Amniotic epithelial cell (primary cell): ENCODE measurements at regions not wholly inside any gene's neighbourhood (a gene's known extent, or its start where the extent isn't known, plus 50 kb on each side); places are given as distances from the start of the nearest gene placed in this dataset.
A peak's percentile ranks its signal among the peaks of the same experiment; 100 is the strongest.

Source experiments
- DNase-seq: peaks from one replicate; pipeline ENCODE4 v3.0.0-alpha.2; 2010; ENCODE audit warnings: low read depth

DNA sequence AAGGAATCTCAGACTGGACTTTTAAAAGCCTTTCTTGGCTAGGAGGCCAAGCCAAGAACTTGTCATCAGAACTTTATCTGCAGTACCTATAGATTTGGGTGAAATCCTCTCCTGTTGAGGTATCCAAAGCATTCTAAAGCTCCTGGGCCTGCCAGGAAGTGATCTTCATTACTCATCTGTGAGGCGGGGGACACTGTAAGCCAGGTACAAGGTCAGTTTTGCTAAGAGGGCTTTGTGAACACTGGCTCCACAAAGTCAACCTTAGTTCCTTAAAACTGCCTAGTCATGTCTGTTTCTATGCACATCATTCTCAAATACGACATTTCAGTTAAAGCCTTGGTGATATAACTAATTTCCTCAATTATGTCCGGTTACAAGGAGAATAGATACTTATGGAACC lies 236.7 kb downstream of the PIK3R1 start:
- DNase-seq: no peak

DNA sequence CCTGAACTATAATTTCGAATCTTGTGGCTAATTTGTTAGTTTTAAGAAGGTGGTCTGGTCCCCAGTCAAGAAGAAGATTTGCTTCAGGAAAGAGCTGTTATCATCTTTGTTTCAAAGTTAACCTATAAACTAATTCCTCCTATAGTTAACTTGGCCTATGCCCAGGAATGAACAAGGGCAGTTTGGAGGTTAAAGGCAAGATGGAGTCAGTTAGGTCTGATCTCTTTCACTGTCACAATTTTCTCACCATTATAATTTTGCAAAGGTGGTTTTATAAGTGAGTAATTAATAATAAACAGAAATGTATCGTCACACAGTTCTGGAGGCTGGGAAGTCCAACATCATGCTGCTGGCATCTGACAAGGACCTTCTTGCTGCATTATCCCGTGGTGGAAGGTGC lies 238.6 kb downstream of the PIK3R1 start:
- no peak for DNase-seq

DNA sequence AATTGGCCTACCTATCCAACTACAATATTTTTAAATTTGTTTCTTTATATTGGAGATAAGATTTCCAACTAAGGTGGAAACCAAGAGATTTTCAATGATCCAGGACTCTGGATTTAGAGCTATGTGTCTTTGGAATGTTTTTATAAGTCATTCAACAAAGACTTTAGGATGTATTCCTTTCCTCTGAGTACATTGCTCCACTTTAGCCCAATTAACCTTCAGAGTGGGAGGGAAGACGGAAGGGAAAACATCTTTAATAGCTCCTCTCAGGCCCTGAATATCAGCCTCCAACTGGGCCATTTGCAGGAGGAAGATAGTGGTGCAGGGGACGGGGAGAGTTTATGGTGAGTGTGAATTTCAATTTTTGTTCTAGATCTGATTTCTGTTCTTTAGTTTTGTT lies 239.2 kb downstream of the PIK3R1 start:
- no peak for DNase-seq

GRCh38 chr5:68455216-68455615 lies 239.7 kb downstream of the PIK3R1 start:
- DNase-seq: no peak

DNA sequence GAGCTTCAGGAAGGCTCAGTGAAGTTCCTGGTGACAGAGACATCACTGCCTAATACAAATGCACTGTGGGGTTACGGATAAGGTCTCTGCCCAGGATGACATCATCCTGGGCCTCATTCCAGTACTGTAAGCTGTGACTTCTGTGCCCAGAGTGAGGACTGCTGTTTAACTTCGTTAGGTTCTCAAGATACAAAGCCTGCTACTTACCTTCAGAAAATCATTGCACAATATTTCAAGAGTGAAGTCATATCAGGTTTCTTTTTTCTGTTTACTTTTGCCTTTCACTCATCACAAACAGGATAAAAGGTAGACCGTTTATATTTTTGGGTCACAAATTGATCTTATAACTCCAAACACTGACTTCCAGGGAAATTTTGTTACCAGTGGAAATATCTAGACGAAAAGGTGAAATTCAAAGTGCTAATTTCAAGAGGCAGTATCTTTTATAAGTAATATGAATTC lies 241.2 kb downstream of the PIK3R1 start:
- peak; percentile 56 for DNase-seq

GRCh38 chr5:68457285-68457684 lies 241.7 kb downstream of the PIK3R1 start:
- DNase-seq: no peak

GRCh38 chr5:68458416-68459021 lies 243.0 kb downstream of the PIK3R1 start:
- no peak for DNase-seq

DNA sequence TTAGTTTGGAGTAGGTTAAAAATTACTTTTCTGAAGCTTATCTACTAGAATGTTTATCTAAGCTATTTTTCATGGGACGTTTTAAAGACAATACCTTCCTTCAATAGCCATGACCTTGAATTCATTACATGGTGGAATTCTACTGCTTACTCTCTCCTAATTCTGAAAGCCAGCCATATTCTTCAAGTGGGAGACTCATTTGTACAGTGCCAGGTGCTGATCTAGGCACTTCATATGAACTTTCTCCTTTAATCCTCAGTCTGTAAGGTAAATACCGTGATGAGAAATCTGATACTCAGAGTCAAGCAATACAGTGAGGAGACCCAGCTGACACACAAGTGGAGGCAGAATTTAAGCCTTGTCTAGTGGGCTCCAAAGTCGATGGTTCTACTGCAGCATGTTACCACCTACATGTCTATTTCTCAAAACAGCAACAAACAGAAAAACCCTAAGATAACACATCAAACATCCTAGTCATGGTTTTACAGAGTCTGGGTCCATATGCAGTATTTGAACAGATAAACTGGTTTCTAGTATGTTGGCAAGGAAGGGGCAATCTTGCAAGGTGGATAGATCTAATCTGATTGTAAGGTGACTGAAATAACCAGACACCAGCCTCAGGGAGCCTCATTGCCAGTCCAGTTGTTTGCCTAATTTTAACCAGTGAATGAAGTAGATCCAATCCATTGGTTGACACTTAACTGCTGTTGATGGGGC lies 243.7 kb downstream of the PIK3R1 start:
- no peak for DNase-seq

DNA sequence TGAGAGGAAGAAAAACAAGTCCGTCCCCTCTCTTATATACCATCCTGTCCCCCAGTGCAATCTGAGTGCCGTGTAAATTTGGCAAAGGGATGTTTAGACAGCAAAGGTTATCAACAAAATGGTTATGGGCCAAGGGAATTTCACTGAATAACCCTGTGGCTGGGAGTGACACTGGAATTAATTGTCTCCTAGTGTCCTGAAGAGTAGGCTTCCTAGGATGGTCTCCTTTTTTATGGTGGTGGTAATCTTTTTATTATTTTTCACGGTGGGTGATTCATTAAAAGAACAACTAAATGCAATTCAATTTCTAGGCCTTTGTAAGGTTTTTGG lies 244.2 kb downstream of the PIK3R1 start:
- no peak for DNase-seq

DNA sequence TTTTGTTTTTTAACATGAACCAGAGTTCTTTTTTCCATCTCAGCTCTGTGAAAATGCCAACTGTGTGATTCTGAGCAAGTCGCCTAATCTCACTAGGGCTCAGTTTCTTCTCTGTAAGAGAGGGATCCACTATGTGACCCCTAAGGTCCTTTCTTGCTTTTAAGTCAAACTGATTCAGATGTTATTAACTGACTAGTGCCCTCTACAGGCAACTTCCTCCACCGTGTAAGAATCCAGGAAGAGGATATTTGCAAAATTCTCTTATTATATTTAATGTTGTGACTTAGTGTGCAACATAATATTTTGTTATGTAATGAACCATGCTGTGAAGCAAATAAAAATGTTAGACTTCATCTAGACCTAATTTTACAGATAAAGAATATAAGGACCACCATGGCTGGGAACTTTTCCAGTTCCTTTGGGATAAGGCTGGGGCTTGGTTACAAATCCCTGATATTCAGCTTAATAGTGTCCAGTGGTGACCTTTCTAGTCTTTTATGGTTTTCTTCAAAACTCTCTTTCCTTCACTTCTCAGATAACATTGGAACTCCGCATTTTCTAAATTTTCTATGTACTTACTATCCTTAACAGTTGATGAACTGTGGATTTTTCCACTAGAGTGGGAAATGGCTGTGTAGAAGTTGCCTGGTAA lies 244.7 kb downstream of the PIK3R1 start:
- peak; percentile 69 for DNase-seq

- DNase-seq: no peak
These were observed 248.1 kb downstream of the PIK3R1 start for GRCh38 chr5:68463606-68464005.

GRCh38 chr5:68464424-68464823 lies 248.9 kb downstream of the PIK3R1 start:
- peak; percentile 69 for DNase-seq

DNA sequence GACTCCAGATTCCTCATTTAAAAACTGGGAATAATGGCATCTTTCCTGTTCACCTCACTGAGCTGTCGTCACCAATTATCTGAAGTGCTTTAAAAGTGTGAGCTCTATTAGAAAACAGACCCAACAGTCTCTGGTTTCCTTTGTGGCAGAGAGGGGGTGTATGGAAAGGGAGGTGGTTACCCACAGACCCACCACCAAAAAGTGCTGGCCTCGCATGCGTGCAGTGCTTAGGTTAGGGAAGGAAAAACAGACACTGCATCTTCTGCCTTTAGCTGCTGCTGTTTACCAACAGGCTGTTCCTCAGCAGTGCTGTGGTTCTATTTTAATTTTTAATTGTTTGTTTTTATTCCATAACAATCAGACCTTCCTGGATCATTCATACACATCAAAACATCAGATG lies 249.6 kb downstream of the PIK3R1 start:
- DNase-seq: no peak

- DNase-seq: no peak
These were observed 250.5 kb downstream of the PIK3R1 start for GRCh38 chr5:68465934-68466551.

DNA sequence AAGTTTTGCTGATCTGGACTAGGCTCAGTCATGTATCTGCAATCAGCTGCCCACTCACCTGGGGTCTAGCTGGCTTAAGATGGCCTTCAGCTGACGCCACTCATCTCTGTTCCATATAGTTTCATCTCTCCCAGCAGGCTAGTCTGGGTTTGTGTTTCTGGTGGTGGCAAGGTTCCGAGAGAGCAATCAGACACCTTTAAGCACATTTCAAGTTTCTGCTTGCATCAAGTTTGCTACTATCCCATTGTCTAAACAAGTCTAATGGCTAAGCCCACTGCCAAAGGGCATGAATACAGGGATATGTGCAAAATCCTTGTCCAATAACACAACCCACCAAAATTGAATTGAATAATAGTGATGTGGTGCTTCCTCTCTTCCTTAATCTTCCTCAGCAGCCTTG lies 251.7 kb downstream of the PIK3R1 start:
- no peak for DNase-seq

GRCh38 chr5:68467794-68468193 lies 252.2 kb downstream of the PIK3R1 start:
- DNase-seq: no peak

DNA sequence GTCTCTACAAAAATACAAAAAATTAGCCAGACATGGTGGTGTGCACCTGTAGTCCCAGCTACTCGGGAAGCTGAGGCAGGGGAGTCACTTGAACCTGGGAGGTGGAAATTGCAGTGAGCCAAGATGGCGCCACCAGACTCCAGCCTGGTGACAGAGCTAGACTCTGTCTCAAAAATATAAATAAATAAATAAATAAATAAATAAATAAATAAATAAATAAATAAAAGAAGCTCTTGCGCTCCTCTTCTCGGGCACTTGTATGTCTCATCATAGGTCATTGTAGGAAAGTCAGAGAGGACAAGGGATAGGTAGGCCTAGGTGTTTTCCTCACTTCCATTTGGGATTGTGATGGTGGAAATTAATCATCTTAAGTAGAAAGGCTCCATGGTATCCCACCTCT lies 252.8 kb downstream of the PIK3R1 start:
- DNase-seq: no peak

GRCh38 chr5:68475476-68475983 lies 260.0 kb downstream of the PIK3R1 start:
- no peak for DNase-seq

- DNase-seq: no peak
These were observed 261.3 kb downstream of the PIK3R1 start for GRCh38 chr5:68476854-68477253.

GRCh38 chr5:68478301-68479095 lies 262.9 kb downstream of the PIK3R1 start:
- DNase-seq: peak; percentile 18

DNA sequence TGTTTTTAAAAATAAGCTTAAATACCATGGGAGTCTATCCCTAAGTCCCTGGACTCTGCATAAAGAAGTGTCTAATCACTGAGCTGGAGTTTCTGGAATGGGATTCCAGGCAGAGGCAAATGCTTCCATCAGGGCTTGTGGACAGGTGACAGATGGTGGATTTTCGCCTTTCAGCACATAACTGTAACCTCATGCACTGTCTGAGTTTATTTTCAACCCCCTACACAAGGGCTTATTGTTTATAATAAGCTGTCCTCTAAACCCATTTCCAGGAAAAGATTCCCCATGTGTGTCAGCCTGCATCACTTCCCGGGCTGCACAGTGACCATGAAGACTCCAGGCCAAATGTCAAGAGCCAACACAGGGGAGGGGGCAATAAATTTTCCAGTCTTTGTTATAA lies 264.0 kb downstream of the PIK3R1 start:
- no peak for DNase-seq

GRCh38 chr5:68480335-68480940 lies 264.9 kb downstream of the PIK3R1 start:
- DNase-seq: no peak
